ENCODE measurements at regions not wholly inside any gene's neighbourhood (a gene's known extent, or its start where the extent isn't known, plus 50 kb on each side); places are given as distances from the start of the nearest gene placed in this dataset.

- no peak for TF ChIP-seq REPIN1 (tag by site-specific recombination; IDR thresholded peaks at IDR 0.05; ENCODE audit: low read depth)
- TF ChIP-seq, protein P1, sequence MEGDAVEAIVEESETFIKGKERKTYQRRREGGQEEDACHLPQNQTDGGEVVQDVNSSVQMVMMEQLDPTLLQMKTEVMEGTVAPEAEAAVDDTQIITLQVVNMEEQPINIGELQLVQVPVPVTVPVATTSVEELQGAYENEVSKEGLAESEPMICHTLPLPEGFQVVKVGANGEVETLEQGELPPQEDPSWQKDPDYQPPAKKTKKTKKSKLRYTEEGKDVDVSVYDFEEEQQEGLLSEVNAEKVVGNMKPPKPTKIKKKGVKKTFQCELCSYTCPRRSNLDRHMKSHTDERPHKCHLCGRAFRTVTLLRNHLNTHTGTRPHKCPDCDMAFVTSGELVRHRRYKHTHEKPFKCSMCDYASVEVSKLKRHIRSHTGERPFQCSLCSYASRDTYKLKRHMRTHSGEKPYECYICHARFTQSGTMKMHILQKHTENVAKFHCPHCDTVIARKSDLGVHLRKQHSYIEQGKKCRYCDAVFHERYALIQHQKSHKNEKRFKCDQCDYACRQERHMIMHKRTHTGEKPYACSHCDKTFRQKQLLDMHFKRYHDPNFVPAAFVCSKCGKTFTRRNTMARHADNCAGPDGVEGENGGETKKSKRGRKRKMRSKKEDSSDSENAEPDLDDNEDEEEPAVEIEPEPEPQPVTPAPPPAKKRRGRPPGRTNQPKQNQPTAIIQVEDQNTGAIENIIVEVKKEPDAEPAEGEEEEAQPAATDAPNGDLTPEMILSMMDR (tag by site-specific recombination; IDR thresholded peaks at IDR 0.05), result no peak
- TF ChIP-seq ZNF416 (tag by site-specific recombination; IDR thresholded peaks at IDR 0.05), result no peak
- TF ChIP-seq ZNF510 (tag by site-specific recombination; IDR thresholded peaks at IDR 0.05; ENCODE audit: insufficient replicate concordance), result no peak
- no peak for TF ChIP-seq IKZF3 (tag by site-specific recombination; IDR thresholded peaks at IDR 0.05)
- TF ChIP-seq ZSCAN30 (tag by site-specific recombination; IDR thresholded peaks at IDR 0.05), result no peak
- TF ChIP-seq ZFP37 (tag by site-specific recombination; IDR thresholded peaks at IDR 0.05), result no peak
Observed at GRCh38 chr1:214214851-214215250, 66.1 kb upstream of the SMYD2 start.

All from HEK293 (cell line).